HG03025 (cell line): ENCODE measurements at regions not wholly inside any gene's neighbourhood (a gene's known extent, or its start where the extent isn't known, plus 50 kb on each side); places are given as distances from the start of the nearest gene placed in this dataset.

ENCODE experiments used
- ATAC-seq: cut with Tn5 transposase; IDR thresholded peaks from one replicate; pipeline ENCODE4 v1.9.1; 2021; ENCODE audit warnings: mild to moderate bottlenecking, moderate library complexity; ENCODE audit not compliant: unreplicated experiment, low FRiP score

GRCh38 chr3:101042996-101043686 lies 49.9 kb upstream of the ABI3BP start:
- ATAC-seq, result no peak
